ENCODE measurements at regions not wholly inside any gene's neighbourhood (a gene's known extent, or its start where the extent isn't known, plus 50 kb on each side); places are given as distances from the start of the nearest gene placed in this dataset.

DNA sequence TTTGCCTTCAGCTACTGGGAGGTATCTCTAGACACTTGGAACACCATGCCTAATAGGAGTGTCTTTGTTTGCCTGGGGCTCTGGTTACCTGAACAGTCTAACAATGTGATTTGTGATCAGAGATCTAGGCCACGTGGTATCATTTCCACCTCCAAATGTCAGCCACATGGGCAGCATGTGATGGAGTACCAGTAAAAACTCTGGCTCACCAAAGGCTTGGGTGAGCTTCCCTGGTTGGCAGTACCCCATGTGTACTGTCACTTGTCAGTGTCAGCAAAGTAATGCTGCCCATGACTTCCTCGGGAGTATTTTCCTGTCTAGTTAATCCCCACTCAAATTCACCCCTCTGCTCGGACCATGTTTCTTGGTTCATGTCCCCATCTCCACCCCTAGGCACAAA, 195.2 kb upstream of the LRFN2 start:
- TF ChIP-seq POLR2AphosphoS5 (IDR thresholded peaks at IDR 0.05; ENCODE audit: insufficient read depth, low read depth, low read length) (no peak), EZH2 (IDR thresholded peaks at IDR 0.05; ENCODE audit: borderline replicate concordance, low read depth, low read length, severe bottlenecking) (no peak), POLR2A (IDR thresholded peaks at IDR 0.05; ENCODE audit: low read depth, low read length) (no peak)
- TF ChIP-seq, protein P1, sequence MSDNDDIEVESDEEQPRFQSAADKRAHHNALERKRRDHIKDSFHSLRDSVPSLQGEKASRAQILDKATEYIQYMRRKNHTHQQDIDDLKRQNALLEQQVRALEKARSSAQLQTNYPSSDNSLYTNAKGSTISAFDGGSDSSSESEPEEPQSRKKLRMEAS (IDR thresholded peaks at IDR 0.05; ENCODE audit: insufficient read depth, insufficient read length) = no peak
- TF ChIP-seq, protein P2, sequence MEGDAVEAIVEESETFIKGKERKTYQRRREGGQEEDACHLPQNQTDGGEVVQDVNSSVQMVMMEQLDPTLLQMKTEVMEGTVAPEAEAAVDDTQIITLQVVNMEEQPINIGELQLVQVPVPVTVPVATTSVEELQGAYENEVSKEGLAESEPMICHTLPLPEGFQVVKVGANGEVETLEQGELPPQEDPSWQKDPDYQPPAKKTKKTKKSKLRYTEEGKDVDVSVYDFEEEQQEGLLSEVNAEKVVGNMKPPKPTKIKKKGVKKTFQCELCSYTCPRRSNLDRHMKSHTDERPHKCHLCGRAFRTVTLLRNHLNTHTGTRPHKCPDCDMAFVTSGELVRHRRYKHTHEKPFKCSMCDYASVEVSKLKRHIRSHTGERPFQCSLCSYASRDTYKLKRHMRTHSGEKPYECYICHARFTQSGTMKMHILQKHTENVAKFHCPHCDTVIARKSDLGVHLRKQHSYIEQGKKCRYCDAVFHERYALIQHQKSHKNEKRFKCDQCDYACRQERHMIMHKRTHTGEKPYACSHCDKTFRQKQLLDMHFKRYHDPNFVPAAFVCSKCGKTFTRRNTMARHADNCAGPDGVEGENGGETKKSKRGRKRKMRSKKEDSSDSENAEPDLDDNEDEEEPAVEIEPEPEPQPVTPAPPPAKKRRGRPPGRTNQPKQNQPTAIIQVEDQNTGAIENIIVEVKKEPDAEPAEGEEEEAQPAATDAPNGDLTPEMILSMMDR (IDR thresholded peaks at IDR 0.05; ENCODE audit: extremely low read depth in 1 of 2, insufficient read depth in 1 of 2, low read depth in 1 of 2, low read length in 2 of 2) = no peak
